Panc1 (cell line): ENCODE measurements at regions not wholly inside any gene's neighbourhood (a gene's known extent, or its start where the extent isn't known, plus 50 kb on each side); places are given as distances from the start of the nearest gene placed in this dataset.
"Not testable (repeated sequence)": the region's sequence is repeated elsewhere in the genome, so short reads cannot be mapped to it uniquely, and the experiment has no call there.

ENCODE experiments used
- POLR2AphosphoS5 ChIP-seq: IDR thresholded peaks from 2 replicates; pipeline ENCODE4 v1.6.1; 2012; ENCODE audit warnings: mild to moderate bottlenecking, low read depth, low read length, moderate library complexity
- TCF7L2 ChIP-seq: IDR thresholded peaks from 2 replicates; pipeline ENCODE4 v1.6.1; 2011; ENCODE audit warnings: mild to moderate bottlenecking, low read depth, low read length, inconsistent platforms
- TF ChIP-seq, protein P1 (sequence below), 2 experiments: IDR thresholded peaks; 2 replicates each; pipeline ENCODE4 v1.6.1; 2011 to 2012; ENCODE audit warnings: low read depth in 2 of 2, control low read depth in 1 of 2, low read length in 1 of 2, mild to moderate bottlenecking in 1 of 2, moderate library complexity in 1 of 2; ENCODE audit not compliant: insufficient read depth in 1 of 2
- TF ChIP-seq, protein P2 (sequence below): fragments of 450-650 bp; IDR thresholded peaks from 2 replicates; pipeline ENCODE4 v1.5.1; 2017; ENCODE audit warnings: mild to moderate bottlenecking

DNA sequence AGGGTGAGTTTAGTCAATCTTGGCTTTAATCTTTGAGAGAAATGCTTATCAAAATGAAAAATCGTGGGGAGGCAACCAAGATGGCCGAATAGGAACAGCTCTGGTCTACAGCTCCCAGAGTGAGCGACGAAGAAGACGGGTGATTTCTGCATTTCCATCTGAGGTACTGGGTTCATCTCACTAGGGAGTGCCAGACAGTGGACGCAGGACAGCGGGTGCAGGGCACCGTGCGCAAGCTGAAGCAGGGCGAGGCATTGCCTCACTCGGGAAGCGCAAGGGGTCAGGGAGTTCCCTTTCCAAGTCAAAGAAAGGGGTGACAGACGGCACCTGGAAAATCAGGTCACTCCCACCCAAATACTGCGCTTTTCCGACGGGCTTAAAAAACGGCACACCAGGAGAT is 153.6 kb upstream of the TTC14 start:
- TF ChIP-seq POLR2AphosphoS5, TCF7L2: not testable (repeated sequence)
- TF ChIP-seq, protein P1, sequence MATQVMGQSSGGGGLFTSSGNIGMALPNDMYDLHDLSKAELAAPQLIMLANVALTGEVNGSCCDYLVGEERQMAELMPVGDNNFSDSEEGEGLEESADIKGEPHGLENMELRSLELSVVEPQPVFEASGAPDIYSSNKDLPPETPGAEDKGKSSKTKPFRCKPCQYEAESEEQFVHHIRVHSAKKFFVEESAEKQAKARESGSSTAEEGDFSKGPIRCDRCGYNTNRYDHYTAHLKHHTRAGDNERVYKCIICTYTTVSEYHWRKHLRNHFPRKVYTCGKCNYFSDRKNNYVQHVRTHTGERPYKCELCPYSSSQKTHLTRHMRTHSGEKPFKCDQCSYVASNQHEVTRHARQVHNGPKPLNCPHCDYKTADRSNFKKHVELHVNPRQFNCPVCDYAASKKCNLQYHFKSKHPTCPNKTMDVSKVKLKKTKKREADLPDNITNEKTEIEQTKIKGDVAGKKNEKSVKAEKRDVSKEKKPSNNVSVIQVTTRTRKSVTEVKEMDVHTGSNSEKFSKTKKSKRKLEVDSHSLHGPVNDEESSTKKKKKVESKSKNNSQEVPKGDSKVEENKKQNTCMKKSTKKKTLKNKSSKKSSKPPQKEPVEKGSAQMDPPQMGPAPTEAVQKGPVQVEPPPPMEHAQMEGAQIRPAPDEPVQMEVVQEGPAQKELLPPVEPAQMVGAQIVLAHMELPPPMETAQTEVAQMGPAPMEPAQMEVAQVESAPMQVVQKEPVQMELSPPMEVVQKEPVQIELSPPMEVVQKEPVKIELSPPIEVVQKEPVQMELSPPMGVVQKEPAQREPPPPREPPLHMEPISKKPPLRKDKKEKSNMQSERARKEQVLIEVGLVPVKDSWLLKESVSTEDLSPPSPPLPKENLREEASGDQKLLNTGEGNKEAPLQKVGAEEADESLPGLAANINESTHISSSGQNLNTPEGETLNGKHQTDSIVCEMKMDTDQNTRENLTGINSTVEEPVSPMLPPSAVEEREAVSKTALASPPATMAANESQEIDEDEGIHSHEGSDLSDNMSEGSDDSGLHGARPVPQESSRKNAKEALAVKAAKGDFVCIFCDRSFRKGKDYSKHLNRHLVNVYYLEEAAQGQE (IDR thresholded peaks at IDR 0.05; ENCODE audit: insufficient read depth in 1 of 2, low read depth in 2 of 2, low read length in 1 of 2) = not testable (repeated sequence)
- TF ChIP-seq, protein P2, sequence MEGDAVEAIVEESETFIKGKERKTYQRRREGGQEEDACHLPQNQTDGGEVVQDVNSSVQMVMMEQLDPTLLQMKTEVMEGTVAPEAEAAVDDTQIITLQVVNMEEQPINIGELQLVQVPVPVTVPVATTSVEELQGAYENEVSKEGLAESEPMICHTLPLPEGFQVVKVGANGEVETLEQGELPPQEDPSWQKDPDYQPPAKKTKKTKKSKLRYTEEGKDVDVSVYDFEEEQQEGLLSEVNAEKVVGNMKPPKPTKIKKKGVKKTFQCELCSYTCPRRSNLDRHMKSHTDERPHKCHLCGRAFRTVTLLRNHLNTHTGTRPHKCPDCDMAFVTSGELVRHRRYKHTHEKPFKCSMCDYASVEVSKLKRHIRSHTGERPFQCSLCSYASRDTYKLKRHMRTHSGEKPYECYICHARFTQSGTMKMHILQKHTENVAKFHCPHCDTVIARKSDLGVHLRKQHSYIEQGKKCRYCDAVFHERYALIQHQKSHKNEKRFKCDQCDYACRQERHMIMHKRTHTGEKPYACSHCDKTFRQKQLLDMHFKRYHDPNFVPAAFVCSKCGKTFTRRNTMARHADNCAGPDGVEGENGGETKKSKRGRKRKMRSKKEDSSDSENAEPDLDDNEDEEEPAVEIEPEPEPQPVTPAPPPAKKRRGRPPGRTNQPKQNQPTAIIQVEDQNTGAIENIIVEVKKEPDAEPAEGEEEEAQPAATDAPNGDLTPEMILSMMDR = not testable (repeated sequence)
